Esophagus squamous epithelium (tissue), 4 donors: ENCODE measurements at regions not wholly inside any gene's neighbourhood (a gene's known extent, or its start where the extent isn't known, plus 50 kb on each side); places are given as distances from the start of the nearest gene placed in this dataset.

Experiments
- CTCF ChIP-seq, 6 experiments: fragments of 450-650 bp in 4 of 6; fragments of 200-600 bp in 2 of 6; sonication (generic) in 2 of 6; IDR thresholded peaks; one replicate each; pipeline ENCODE4 v1.5.1; 2016 to 2019; ENCODE audit warnings: antibody characterized with exemption in 6 of 6, mild to moderate bottlenecking in 4 of 6, moderate library complexity in 4 of 6
- POLR2A ChIP-seq, 4 donors: fragments of 450-650 bp; IDR thresholded peaks; one replicate each; pipeline ENCODE4 v1.6.1; 2017; ENCODE audit warnings: antibody characterized with exemption in 4 of 4, mild to moderate bottlenecking in 4 of 4, moderate library complexity in 3 of 4

GRCh38 chr5:119913425-119913824, 284.1 kb downstream of the FAM170A start:
- TF ChIP-seq CTCF (IDR thresholded peaks at IDR 0.05) = no peak
- no peak for TF ChIP-seq POLR2A (IDR thresholded peaks at IDR 0.05)
